Mesodermal cell (in vitro differentiated cells): ENCODE measurements at regions not wholly inside any gene's neighbourhood (a gene's known extent, or its start where the extent isn't known, plus 50 kb on each side); places are given as distances from the start of the nearest gene placed in this dataset.

ENCODE experiments used
- H3K27ac ChIP-seq: 2 replicates; pipeline ENCODE4 v1.7.0; 2013; ENCODE audit warnings: mild to moderate bottlenecking, low read depth, low read length, moderate library complexity; ENCODE audit not compliant: severe bottlenecking
- H3K36me3 ChIP-seq: 2 replicates; pipeline ENCODE4 v1.7.1; 2013; ENCODE audit warnings: mild to moderate bottlenecking, low read length, moderate library complexity; ENCODE audit not compliant: control insufficient read depth, insufficient read depth
- H3K4me1 ChIP-seq: one replicate; pipeline ENCODE4 v1.7.1; 2013; ENCODE audit warnings: mild to moderate bottlenecking, low read length; ENCODE audit not compliant: insufficient read depth, control insufficient read depth, poor library complexity, severe bottlenecking
- H3K4me3 ChIP-seq: 2 replicates; pipeline ENCODE4 v1.7.0; 2013; ENCODE audit warnings: low read length, control low read depth, mild to moderate bottlenecking; ENCODE audit not compliant: insufficient read depth, poor library complexity, severe bottlenecking; ENCODE audit errors: extremely low read depth
- H3K9me3 ChIP-seq: 2 replicates; pipeline ENCODE4 v1.7.1; 2013; ENCODE audit warnings: mild to moderate bottlenecking, low read length, moderate library complexity; ENCODE audit not compliant: control insufficient read depth
- WGBS, 2 experiments: methylation state at CpG; one replicate each; pipeline ENCODE4 v1.1.5; 2013; ENCODE audit warnings: missing lambda C conversion rate in 2 of 2; ENCODE audit not compliant: insufficient coverage in 2 of 2; 5-methylcytosine and 5-hydroxymethylcytosine counted together

- Histone ChIP-seq H3K36me3 (no peaks in the 10 kb centered on the region), H3K9me3 (no peaks in the 10 kb centered on the region), H3K4me1 (no peaks in the 10 kb centered on the region), H3K27ac (no peak overlapping the region), H3K4me3 (no peak overlapping the region)
- no CpG with 5 or more reads among the region's 2 CpGs for WGBS, 2 experiments
Measured at GRCh38 chr4:36919721-36920120, 324.8 kb upstream of the NWD2 start.

GRCh38 chr4:36921476-36922216 lies 322.9 kb upstream of the NWD2 start:
- H3K9me3 ChIP-seq, result no peaks in the 10 kb centered on the region
- H3K27ac ChIP-seq, result no peak overlapping the region
- H3K4me1 ChIP-seq, result no peaks in the 10 kb centered on the region
- no peaks in the 10 kb centered on the region for H3K36me3 ChIP-seq
- H3K4me3 ChIP-seq, result no peak overlapping the region

GRCh38 chr4:36930562-36931111 lies 313.9 kb upstream of the NWD2 start:
- Histone ChIP-seq H3K36me3 (no peaks in the 10 kb centered on the region), H3K27ac (no peak overlapping the region), H3K9me3 (no peaks in the 10 kb centered on the region), H3K4me1 (no peaks in the 10 kb centered on the region), H3K4me3 (no peak overlapping the region)
- no CpG with 5 or more reads among the region's 1 CpG for WGBS, 2 experiments

GRCh38 chr4:36944232-36944631 lies 300.3 kb upstream of the NWD2 start:
- 80% methylated on average over 1 of the region's 2 CpGs; no CpG with 5 or more reads in 1 of the 2 experiments for WGBS, 2 experiments
- H3K9me3 ChIP-seq, result no peaks in the 10 kb centered on the region
- H3K36me3 ChIP-seq, result no peaks in the 10 kb centered on the region
- H3K27ac ChIP-seq, result no peak overlapping the region
- no peak overlapping the region for H3K4me3 ChIP-seq
- no peaks in the 10 kb centered on the region for H3K4me1 ChIP-seq

- no peaks in the 10 kb centered on the region for H3K9me3 ChIP-seq
- no peaks in the 10 kb centered on the region for H3K36me3 ChIP-seq
- WGBS, 2 experiments, result 100% methylated on average over 1 of the region's 1 CpG
Measured at GRCh38 chr4:36961420-36961819, 283.1 kb upstream of the NWD2 start.

GRCh38 chr4:36966756-36967460 lies 277.6 kb upstream of the NWD2 start:
- no peak overlapping the region for H3K4me3 ChIP-seq

More at GRCh38 chr4:36961420-36961819, 283.1 kb upstream of the NWD2 start:
- H3K27ac ChIP-seq, result no peak overlapping the region
- H3K4me1 ChIP-seq, result no peaks in the 10 kb centered on the region
- H3K4me3 ChIP-seq, result no peak overlapping the region

GRCh38 chr4:36979533-36979932 lies 265.0 kb upstream of the NWD2 start:
- no peaks in the 10 kb centered on the region for H3K36me3 ChIP-seq
- H3K9me3 ChIP-seq, result no peaks in the 10 kb centered on the region
- H3K4me1 ChIP-seq, result no peaks in the 10 kb centered on the region
- H3K27ac ChIP-seq, result no peak overlapping the region
- no peak overlapping the region for H3K4me3 ChIP-seq
- 100% methylated on average over 1 of the region's 1 CpG; no CpG with 5 or more reads in 1 of the 2 experiments for WGBS, 2 experiments

More at GRCh38 chr4:36966756-36967460, 277.6 kb upstream of the NWD2 start:
- Histone ChIP-seq H3K9me3 (no peaks in the 10 kb centered on the region), H3K36me3 (no peaks in the 10 kb centered on the region), H3K4me1 (no peaks in the 10 kb centered on the region), H3K27ac (no peak overlapping the region)
- WGBS, 2 experiments, result 60 to 94% methylated on average over 1 to 2 of the region's 2 CpGs

GRCh38 chr4:36990128-36990872 lies 254.2 kb upstream of the NWD2 start:
- Histone ChIP-seq H3K9me3 (no peaks in the 10 kb centered on the region), H3K36me3 (no peaks in the 10 kb centered on the region), H3K4me3 (no peak overlapping the region), H3K4me1 (no peaks in the 10 kb centered on the region), H3K27ac (no peak overlapping the region)
- 71 to 80% methylated on average over 3 of the region's 3 CpGs for WGBS, 2 experiments

- WGBS, 2 experiments, result 80% methylated on average over 2 to 3 of the region's 3 CpGs
- no peaks in the 10 kb centered on the region for H3K36me3 ChIP-seq
- H3K27ac ChIP-seq, result no peak overlapping the region
Measured at GRCh38 chr4:36997727-36998126, 246.8 kb upstream of the NWD2 start.

GRCh38 chr4:37000281-37000680 lies 244.3 kb upstream of the NWD2 start:
- Histone ChIP-seq H3K9me3 (peaks cover 3% of the 10 kb centered on the region), H3K36me3 (no peaks in the 10 kb centered on the region), H3K4me1 (peaks cover 3% of the 10 kb centered on the region), H3K27ac (no peak overlapping the region), H3K4me3 (no peak overlapping the region)
- 86 to 94% methylated on average over 1 of the region's 2 CpGs for WGBS, 2 experiments

More at GRCh38 chr4:36997727-36998126, 246.8 kb upstream of the NWD2 start:
- Histone ChIP-seq H3K9me3 (no peaks in the 10 kb centered on the region), H3K4me1 (peaks cover 3% of the 10 kb centered on the region), H3K4me3 (no peak overlapping the region)
